ENCODE measurements at regions not wholly inside any gene's neighbourhood (a gene's known extent, or its start where the extent isn't known, plus 50 kb on each side); places are given as distances from the start of the nearest gene placed in this dataset.

GRCh38 chr2:22890132-22890531 lies 494.8 kb upstream of the KLHL29 start:
- DNase-seq = no peak

GRCh38 chr2:22893761-22894517 lies 491.0 kb upstream of the KLHL29 start:
- no peak for DNase-seq

- peak; percentile 28 for DNase-seq
Measured at GRCh38 chr2:22894761-22895160, 490.2 kb upstream of the KLHL29 start.

GRCh38 chr2:22897428-22897827 lies 487.6 kb upstream of the KLHL29 start:
- DNase-seq = no peak

GRCh38 chr2:22900674-22901073 lies 484.3 kb upstream of the KLHL29 start:
- DNase-seq = no peak

GRCh38 chr2:22901471-22902179 lies 483.4 kb upstream of the KLHL29 start:
- DNase-seq = no peak

- DNase-seq = no peak
Measured at GRCh38 chr2:22902180-22902550, 482.8 kb upstream of the KLHL29 start.

- no peak for DNase-seq
Measured at GRCh38 chr2:22902662-22903165, 482.3 kb upstream of the KLHL29 start.

GRCh38 chr2:22903616-22904015 lies 481.4 kb upstream of the KLHL29 start:
- no peak for DNase-seq

- DNase-seq = no peak
Measured at GRCh38 chr2:22904126-22904684, 480.8 kb upstream of the KLHL29 start.

- no peak for DNase-seq
Measured at GRCh38 chr2:22907330-22907729, 477.6 kb upstream of the KLHL29 start.

GRCh38 chr2:22912398-22912797 lies 472.6 kb upstream of the KLHL29 start:
- DNase-seq = no peak

- no peak for DNase-seq
Measured at GRCh38 chr2:22929998-22930397, 455.0 kb upstream of the KLHL29 start.

GRCh38 chr2:22930781-22931180 lies 454.2 kb upstream of the KLHL29 start:
- DNase-seq = no peak

- no peak for DNase-seq
Measured at GRCh38 chr2:22932288-22932687, 452.7 kb upstream of the KLHL29 start.

GRCh38 chr2:22934747-22935146 lies 450.2 kb upstream of the KLHL29 start:
- no peak for DNase-seq

GRCh38 chr2:22942441-22942840 lies 442.5 kb upstream of the KLHL29 start:
- DNase-seq = no peak

GRCh38 chr2:22944143-22944542 lies 440.8 kb upstream of the KLHL29 start:
- DNase-seq = no peak

GRCh38 chr2:22946553-22946952 lies 438.4 kb upstream of the KLHL29 start:
- no peak for DNase-seq

GRCh38 chr2:22947741-22948140 lies 437.2 kb upstream of the KLHL29 start:
- no peak for DNase-seq

GRCh38 chr2:22950431-22950830 lies 434.5 kb upstream of the KLHL29 start:
- no peak for DNase-seq

- no peak for DNase-seq
Measured at GRCh38 chr2:22952656-22953225, 432.2 kb upstream of the KLHL29 start.

GRCh38 chr2:22957446-22957845 lies 427.5 kb upstream of the KLHL29 start:
- no peak for DNase-seq

- DNase-seq = no peak
Measured at GRCh38 chr2:22958308-22958707, 426.7 kb upstream of the KLHL29 start.
